GM12878 (cell line): ENCODE measurements at regions not wholly inside any gene's neighbourhood (a gene's known extent, or its start where the extent isn't known, plus 50 kb on each side); places are given as distances from the start of the nearest gene placed in this dataset.

ENCODE experiments used
- ATF7 ChIP-seq: fragments of 450-650 bp; IDR thresholded peaks from 2 replicates; pipeline ENCODE4 v1.6.1; 2016; ENCODE audit warnings: low read depth, mild to moderate bottlenecking
- CEBPB ChIP-seq, 2 experiments: fragments of 150-350 bp in 1 of 2; IDR thresholded peaks; 2 replicates each; pipeline ENCODE4 v1.6.1; 2012 to 2014; ENCODE audit warnings: low read depth in 2 of 2, low read length in 2 of 2, borderline replicate concordance in 1 of 2, inconsistent platforms in 1 of 2
- EZH2 ChIP-seq: IDR thresholded peaks from 2 replicates; pipeline ENCODE4 v1.6.1; 2012; ENCODE audit warnings: low read depth, mild to moderate bottlenecking, control low read depth, inconsistent platforms, low read length, borderline replicate concordance; ENCODE audit not compliant: control insufficient read depth
- GABPA ChIP-seq: IDR thresholded peaks from 2 replicates; pipeline ENCODE4 v1.6.1; 2014; ENCODE audit warnings: antibody characterized with exemption, low read depth, mild to moderate bottlenecking, inconsistent platforms
- JUND ChIP-seq: IDR thresholded peaks from 2 replicates; pipeline ENCODE4 v1.6.1; 2012; ENCODE audit warnings: low read depth, mild to moderate bottlenecking, low read length, improper control_type of control experiment, moderate library complexity
- NBN ChIP-seq: fragments of 450-650 bp; IDR thresholded peaks from 2 replicates; pipeline ENCODE4 v1.6.1; 2016
- POLR2A ChIP-seq: IDR thresholded peaks from 2 replicates; pipeline ENCODE4 v1.6.1; 2011; ENCODE audit warnings: low read depth, mild to moderate bottlenecking, low read length
- RAD21 ChIP-seq: IDR thresholded peaks from 2 replicates; pipeline ENCODE4 v1.6.1; 2011; ENCODE audit warnings: mild to moderate bottlenecking, low read depth, low read length, moderate library complexity; ENCODE audit not compliant: insufficient read depth
- RELA ChIP-seq: fragments of 450-650 bp; IDR thresholded peaks from 2 replicates; pipeline ENCODE4 v1.8.0; 2014; ENCODE audit warnings: borderline replicate concordance; ENCODE audit not compliant: partially characterized antibody
- RFX5 ChIP-seq: IDR thresholded peaks from 2 replicates; pipeline ENCODE4 v1.6.1; 2011; ENCODE audit warnings: low read depth, low read length, improper control_type of control experiment
- TF ChIP-seq, protein P1 (sequence below), 3 experiments: IDR thresholded peaks in 2 of 3; conservative IDR thresholded peaks in 1 of 3; 2 replicates each; pipeline ENCODE4 v1.5.1; 2011; ENCODE audit warnings: low read depth in 3 of 3, low read length in 3 of 3, mild to moderate bottlenecking in 3 of 3, control low read depth in 2 of 3, moderate library complexity in 2 of 3, inconsistent platforms in 1 of 3, mixed read lengths in 1 of 3; ENCODE audit not compliant: control insufficient read depth in 2 of 3, insufficient read depth in 1 of 3; ENCODE audit errors: extremely low read depth in 1 of 3

DNA sequence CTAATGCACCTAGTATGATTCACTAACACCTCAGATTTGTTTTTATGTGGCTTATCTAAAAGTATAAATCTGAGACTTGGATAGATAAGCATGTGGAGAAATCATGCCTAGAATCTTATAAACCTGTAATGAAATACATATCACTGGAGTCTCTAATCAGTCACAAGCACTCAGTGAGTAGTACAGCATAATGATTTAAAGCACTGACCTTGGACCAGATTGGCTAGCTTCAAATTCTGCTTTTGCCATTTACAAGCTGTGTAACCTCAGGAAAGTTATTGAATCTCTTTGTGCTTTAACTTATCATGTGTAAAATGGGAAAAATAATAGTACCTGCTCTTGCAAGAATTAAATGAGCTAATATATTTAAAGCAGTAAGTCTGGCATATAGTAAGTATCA lies 61.2 kb upstream of the ALDH1A1 start:
- TF ChIP-seq ATF7 (no peak), EZH2 (no peak), NBN (no peak), RELA (no peak), GABPA (no peak), POLR2A (no peak), JUND (no peak), CEBPB (IDR thresholded peaks at IDR 0.05; ENCODE audit: borderline replicate concordance in 1 of 2, low read depth in 2 of 2, low read length in 2 of 2) (no peak), RAD21 (no peak), RFX5 (no peak)
- TF ChIP-seq, protein P1, sequence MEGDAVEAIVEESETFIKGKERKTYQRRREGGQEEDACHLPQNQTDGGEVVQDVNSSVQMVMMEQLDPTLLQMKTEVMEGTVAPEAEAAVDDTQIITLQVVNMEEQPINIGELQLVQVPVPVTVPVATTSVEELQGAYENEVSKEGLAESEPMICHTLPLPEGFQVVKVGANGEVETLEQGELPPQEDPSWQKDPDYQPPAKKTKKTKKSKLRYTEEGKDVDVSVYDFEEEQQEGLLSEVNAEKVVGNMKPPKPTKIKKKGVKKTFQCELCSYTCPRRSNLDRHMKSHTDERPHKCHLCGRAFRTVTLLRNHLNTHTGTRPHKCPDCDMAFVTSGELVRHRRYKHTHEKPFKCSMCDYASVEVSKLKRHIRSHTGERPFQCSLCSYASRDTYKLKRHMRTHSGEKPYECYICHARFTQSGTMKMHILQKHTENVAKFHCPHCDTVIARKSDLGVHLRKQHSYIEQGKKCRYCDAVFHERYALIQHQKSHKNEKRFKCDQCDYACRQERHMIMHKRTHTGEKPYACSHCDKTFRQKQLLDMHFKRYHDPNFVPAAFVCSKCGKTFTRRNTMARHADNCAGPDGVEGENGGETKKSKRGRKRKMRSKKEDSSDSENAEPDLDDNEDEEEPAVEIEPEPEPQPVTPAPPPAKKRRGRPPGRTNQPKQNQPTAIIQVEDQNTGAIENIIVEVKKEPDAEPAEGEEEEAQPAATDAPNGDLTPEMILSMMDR (IDR thresholded peaks at IDR 0.05 in 2 of 3, conservative IDR thresholded peaks at IDR 0.05 in 1 of 3; ENCODE audit: control insufficient read depth in 2 of 3, extremely low read depth in 1 of 3, insufficient read depth in 1 of 3, low read depth in 3 of 3, low read length in 3 of 3) = no peak
